CD4-positive, CD25-positive, alpha-beta regulatory T cell (primary cell): ENCODE measurements at regions not wholly inside any gene's neighbourhood (a gene's known extent, or its start where the extent isn't known, plus 50 kb on each side); places are given as distances from the start of the nearest gene placed in this dataset.
"Not testable (repeated sequence)": the region's sequence is repeated elsewhere in the genome, so short reads cannot be mapped to it uniquely, and the experiment has no call there.

ENCODE experiments used
- ATAC-seq, 2 donors: fragments of 150-1000 bp; cut with Tn5 transposase; one replicate each; pipeline ENCODE4 v1.10.0; 2021; ENCODE audit warnings: low read depth in 2 of 2, moderate number of reproducible peaks in 2 of 2, moderate library complexity in 1 of 2
- DNase-seq, 3 donors: peaks; one replicate each; pipeline versions ENCODE4 v3.0.0 to v3.0.0-alpha.2; 2012 to 2022; ENCODE audit warnings: mixed read lengths in 1 of 3
- H3K27ac ChIP-seq: one replicate; pipeline ENCODE4 v1.7.0; 2013; ENCODE audit warnings: mild to moderate bottlenecking, low read length; ENCODE audit not compliant: insufficient read depth, poor library complexity, severe bottlenecking
- H3K27me3 ChIP-seq: one replicate; pipeline ENCODE4 v1.7.0; 2013; ENCODE audit warnings: low read length; ENCODE audit not compliant: control insufficient read depth, insufficient read depth
- H3K36me3 ChIP-seq: one replicate; pipeline ENCODE4 v1.7.0; 2013; ENCODE audit warnings: mild to moderate bottlenecking, low read length, moderate library complexity; ENCODE audit not compliant: control insufficient read depth, insufficient read depth
- H3K4me1 ChIP-seq: 2 replicates; pipeline ENCODE4 v1.7.0; 2013; ENCODE audit warnings: mild to moderate bottlenecking, low read length; ENCODE audit not compliant: insufficient read depth, control insufficient read depth, poor library complexity, severe bottlenecking
- H3K4me3 ChIP-seq: one replicate; pipeline ENCODE4 v1.7.0; 2013; ENCODE audit warnings: low read depth, mild to moderate bottlenecking, low read length, moderate library complexity
- H3K9me3 ChIP-seq, 2 experiments: 1 replicate in 1 of 2; 2 replicates in 1 of 2; pipeline ENCODE4 v1.7.0; 2013; ENCODE audit warnings: low read length in 2 of 2, mild to moderate bottlenecking in 1 of 2, moderate library complexity in 1 of 2; ENCODE audit not compliant: control insufficient read depth in 2 of 2
- H3K27ac Mint-ChIP-seq, 3 donors: one replicate each; pipeline ENCODE4 v1.8.0; 2020 to 2022; ENCODE audit warnings: mild to moderate bottlenecking in 3 of 3, mixed read lengths in 3 of 3, moderate library complexity in 2 of 3
- H3K27me3 Mint-ChIP-seq: one replicate; pipeline ENCODE4 v1.8.0; 2022; ENCODE audit warnings: mild to moderate bottlenecking, mixed read lengths
- H3K36me3 Mint-ChIP-seq: one replicate; pipeline ENCODE4 v1.8.0; 2020; ENCODE audit warnings: mixed read lengths
- H3K4me1 Mint-ChIP-seq, 4 donors: one replicate each; pipeline ENCODE4 v1.8.0; 2020 to 2022; ENCODE audit warnings: mixed read lengths in 4 of 4, mild to moderate bottlenecking in 1 of 4
- H3K4me3 Mint-ChIP-seq, 4 donors: one replicate each; pipeline ENCODE4 v1.8.0; 2020 to 2022; ENCODE audit warnings: mild to moderate bottlenecking in 4 of 4, mixed read lengths in 4 of 4, moderate library complexity in 3 of 4
- H3K9me3 Mint-ChIP-seq, 7 donors: one replicate each; pipeline ENCODE4 v1.8.0; 2020 to 2022; ENCODE audit warnings: mixed read lengths in 7 of 7, mild to moderate bottlenecking in 3 of 7, moderate library complexity in 2 of 7

GRCh38 chr4:115215935-115216334, 102.5 kb upstream of the NDST4 start:
- DNase-seq (no peak), ATAC-seq (no peak)
- Mint-ChIP-seq H3K4me3 (no peak overlapping the region), H3K4me1 (no peaks in the 10 kb centered on the region), H3K27me3 (no peaks in the 10 kb centered on the region), H3K36me3 (no peaks in the 10 kb centered on the region), H3K9me3 (peaks cover 0 to 8% (median 2%) of the 10 kb centered on the region in 7 donors), H3K27ac (no peak overlapping the region)
- H3K36me3 ChIP-seq, result no peaks in the 10 kb centered on the region
- no peaks in the 10 kb centered on the region for H3K4me1 ChIP-seq
- no peaks in the 10 kb centered on the region for H3K27me3 ChIP-seq
- no peak overlapping the region for H3K27ac ChIP-seq
- no peak overlapping the region for H3K4me3 ChIP-seq
- H3K9me3 ChIP-seq, result no peaks in the 10 kb centered on the region

- Histone ChIP-seq H3K27me3 (no peaks in the 10 kb centered on the region), H3K4me3 (no peak overlapping the region), H3K27ac (no peak overlapping the region), H3K4me1 (no peaks in the 10 kb centered on the region), H3K36me3 (no peaks in the 10 kb centered on the region), H3K9me3 (no peaks in the 10 kb centered on the region)
- Mint-ChIP-seq H3K27me3 (no peaks in the 10 kb centered on the region), H3K27ac (no peak overlapping the region), H3K4me1 (no peaks in the 10 kb centered on the region), H3K9me3 (peaks cover 0 to 10% (median 3%) of the 10 kb centered on the region in 7 donors), H3K36me3 (no peaks in the 10 kb centered on the region), H3K4me3 (no peak overlapping the region)
- DNase-seq (no peak), ATAC-seq (no peak)
Measured at GRCh38 chr4:115213716-115214115, 100.3 kb upstream of the NDST4 start.

- no peaks in the 10 kb centered on the region for H3K27me3 ChIP-seq
- H3K27ac Mint-ChIP-seq, result no peak overlapping the region
- H3K4me1 Mint-ChIP-seq, result no peaks in the 10 kb centered on the region
- H3K36me3 Mint-ChIP-seq, result no peaks in the 10 kb centered on the region
- H3K9me3 ChIP-seq, result peaks cover 0 to 6% of the 10 kb centered on the region in 2 experiments
- H3K4me3 ChIP-seq, result no peak overlapping the region
- H3K9me3 Mint-ChIP-seq, result peaks cover 0 to 11% (median 4%) of the 10 kb centered on the region in 7 donors
- H3K4me3 Mint-ChIP-seq, result no peak overlapping the region
- ATAC-seq (no peak), DNase-seq (no peak)
- H3K36me3 ChIP-seq, result no peaks in the 10 kb centered on the region
- H3K4me1 ChIP-seq, result no peaks in the 10 kb centered on the region
- H3K27me3 Mint-ChIP-seq, result no peaks in the 10 kb centered on the region
- H3K27ac ChIP-seq, result no peak overlapping the region
Measured at GRCh38 chr4:115201042-115201330, 87.6 kb upstream of the NDST4 start.

GRCh38 chr4:115200201-115201041, 87.0 kb upstream of the NDST4 start:
- not testable (repeated sequence) for H3K27ac ChIP-seq, H3K4me1 ChIP-seq, H3K4me3 Mint-ChIP-seq, ATAC-seq, DNase-seq, H3K4me1 Mint-ChIP-seq, H3K4me3 ChIP-seq, H3K27me3 ChIP-seq, H3K27me3 Mint-ChIP-seq, H3K36me3 Mint-ChIP-seq, H3K36me3 ChIP-seq, H3K9me3 ChIP-seq, H3K27ac Mint-ChIP-seq
- H3K9me3 Mint-ChIP-seq, result peaks cover 0 to 11% (median 4%) of the 10 kb centered on the region in 7 donors

GRCh38 chr4:115194612-115195011, 81.2 kb upstream of the NDST4 start:
- not testable (repeated sequence) for H3K9me3 ChIP-seq, H3K27ac Mint-ChIP-seq, ATAC-seq, H3K27ac ChIP-seq, H3K4me3 Mint-ChIP-seq, H3K36me3 ChIP-seq, H3K4me1 ChIP-seq, DNase-seq, H3K36me3 Mint-ChIP-seq, H3K27me3 Mint-ChIP-seq, H3K4me3 ChIP-seq, H3K4me1 Mint-ChIP-seq, H3K27me3 ChIP-seq
- peaks cover 2 to 12% (median 7%) of the 10 kb centered on the region in 7 donors for H3K9me3 Mint-ChIP-seq

- H3K4me3 Mint-ChIP-seq, result no peak overlapping the region
- peaks cover 0 to 9% (median 3%) of the 10 kb centered on the region in 7 donors for H3K9me3 Mint-ChIP-seq
- no peak overlapping the region for H3K27ac ChIP-seq
- H3K27me3 Mint-ChIP-seq, result no peaks in the 10 kb centered on the region
- no peaks in the 10 kb centered on the region for H3K36me3 ChIP-seq
- H3K9me3 ChIP-seq, result no peaks in the 10 kb centered on the region
- no peaks in the 10 kb centered on the region for H3K4me1 ChIP-seq
- no peaks in the 10 kb centered on the region for H3K4me1 Mint-ChIP-seq
- no peaks in the 10 kb centered on the region for H3K36me3 Mint-ChIP-seq
- ATAC-seq, result no peak
- no peak overlapping the region for H3K4me3 ChIP-seq
- no peak overlapping the region for H3K27ac Mint-ChIP-seq
- DNase-seq, result no peak
- H3K27me3 ChIP-seq, result no peaks in the 10 kb centered on the region
Measured at GRCh38 chr4:115190529-115190928, 77.1 kb upstream of the NDST4 start.

- Histone ChIP-seq H3K36me3 (no peaks in the 10 kb centered on the region), H3K4me3 (no peak overlapping the region), H3K4me1 (no peaks in the 10 kb centered on the region), H3K27ac (no peak overlapping the region), H3K27me3 (no peaks in the 10 kb centered on the region), H3K9me3 (no peaks in the 10 kb centered on the region)
- Mint-ChIP-seq H3K4me1 (no peaks in the 10 kb centered on the region), H3K9me3 (peaks cover 1 to 12% (median 6%) of the 10 kb centered on the region in 7 donors), H3K27me3 (no peaks in the 10 kb centered on the region), H3K27ac (no peak overlapping the region), H3K4me3 (no peak overlapping the region), H3K36me3 (no peaks in the 10 kb centered on the region)
- no peak for DNase-seq
- ATAC-seq, result no peak
Measured at GRCh38 chr4:115187136-115187535, 73.7 kb upstream of the NDST4 start.

- H3K27ac Mint-ChIP-seq, H3K9me3 ChIP-seq, H3K4me1 Mint-ChIP-seq, H3K27ac ChIP-seq, H3K27me3 ChIP-seq, DNase-seq, H3K36me3 Mint-ChIP-seq, H3K9me3 Mint-ChIP-seq, H3K4me3 Mint-ChIP-seq, H3K36me3 ChIP-seq, H3K27me3 Mint-ChIP-seq, ATAC-seq, H3K4me1 ChIP-seq, H3K4me3 ChIP-seq: not testable (repeated sequence)
Measured at GRCh38 chr4:115179438-115180062, 66.1 kb upstream of the NDST4 start.
